GM19351 (cell line): ENCODE measurements at regions not wholly inside any gene's neighbourhood (a gene's known extent, or its start where the extent isn't known, plus 50 kb on each side); places are given as distances from the start of the nearest gene placed in this dataset.
"Not testable (repeated sequence)": the region's sequence is repeated elsewhere in the genome, so short reads cannot be mapped to it uniquely, and the experiment has no call there.

ENCODE experiments used
- ATAC-seq: cut with Tn5 transposase; IDR thresholded peaks from one replicate; pipeline ENCODE4 v1.9.1; 2021; ENCODE audit warnings: mild to moderate bottlenecking, moderate library complexity; ENCODE audit not compliant: unreplicated experiment

DNA sequence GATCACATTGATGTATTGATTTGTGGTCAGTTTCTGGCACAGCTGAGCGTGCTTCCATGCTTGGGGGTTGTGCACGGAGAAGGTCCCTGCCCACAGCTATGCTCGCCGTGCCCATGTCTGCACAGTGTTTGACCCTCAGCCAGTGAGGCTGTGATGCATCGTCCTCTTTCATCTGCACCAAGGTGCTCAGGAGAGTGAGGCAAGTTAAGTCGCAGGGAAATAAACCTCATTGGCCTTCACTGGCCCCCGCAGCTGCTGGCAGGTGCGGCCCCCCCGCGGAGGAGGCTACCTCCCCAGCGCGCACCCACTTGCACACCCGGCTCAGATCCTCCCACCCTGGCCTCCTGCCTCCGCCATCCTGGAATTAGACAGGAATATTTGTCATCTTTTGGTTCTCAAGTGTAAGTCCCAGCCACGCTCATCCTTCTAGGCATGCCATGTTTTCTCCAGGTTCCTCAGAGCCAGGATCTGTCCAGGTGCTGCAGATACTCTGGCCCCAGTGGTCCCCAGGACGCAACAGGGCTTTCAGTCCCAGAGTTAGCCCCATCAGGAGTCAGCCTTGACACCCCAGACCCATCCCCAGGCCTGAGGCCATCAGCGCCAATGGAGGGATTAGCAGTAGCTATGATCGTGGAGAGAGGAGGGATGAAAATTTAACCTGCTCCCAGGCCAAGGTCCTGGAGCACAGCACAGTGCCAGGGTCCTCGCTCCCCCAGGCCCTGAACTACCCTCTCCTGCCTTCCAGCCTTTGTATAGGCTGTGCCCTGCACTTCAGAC lies 93.7 kb downstream of the OAT start:
- no peak for ATAC-seq

- no peak for ATAC-seq
Observed at GRCh38 chr10:124324451-124324850, 94.3 kb downstream of the OAT start.

GRCh38 chr10:124323806-124324205 lies 94.9 kb downstream of the OAT start:
- no peak for ATAC-seq

DNA sequence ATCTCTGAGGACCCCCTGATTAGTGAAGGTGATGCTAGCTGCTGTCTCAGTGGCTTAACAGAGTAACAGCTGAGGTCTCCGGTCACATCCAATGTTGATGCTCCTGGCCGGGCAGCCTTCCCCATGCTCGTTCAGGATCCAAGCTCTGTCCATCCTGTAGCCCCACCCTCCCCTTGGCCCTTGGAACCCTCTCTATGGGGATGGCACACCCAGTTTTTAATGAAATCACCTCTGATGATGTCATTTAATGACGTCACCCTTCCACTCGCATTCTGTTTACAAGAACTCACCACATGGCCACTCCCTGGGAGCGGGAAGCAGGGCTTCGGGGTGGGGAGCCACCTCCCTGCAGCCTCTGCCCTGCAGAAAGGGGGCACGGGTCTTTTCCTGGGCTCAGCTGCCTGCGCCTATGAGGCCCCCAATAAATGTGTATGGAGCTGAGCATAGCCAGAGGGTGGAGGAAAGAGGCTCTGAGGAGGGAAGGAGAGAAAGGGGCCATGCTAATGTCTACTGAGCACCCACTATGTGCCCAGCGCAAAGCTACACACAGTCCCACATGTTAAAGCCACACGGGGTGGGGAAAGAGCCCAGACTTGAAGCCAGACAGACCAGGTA lies 95.5 kb downstream of the OAT start:
- no peak for ATAC-seq

GRCh38 chr10:124322191-124322980 lies 96.3 kb downstream of the OAT start:
- ATAC-seq, result no peak

- no peak for ATAC-seq
Observed at GRCh38 chr10:124321433-124322089, 97.2 kb downstream of the OAT start.

- ATAC-seq, result no peak
Observed at GRCh38 chr10:124320778-124321432, 97.8 kb downstream of the OAT start.

DNA sequence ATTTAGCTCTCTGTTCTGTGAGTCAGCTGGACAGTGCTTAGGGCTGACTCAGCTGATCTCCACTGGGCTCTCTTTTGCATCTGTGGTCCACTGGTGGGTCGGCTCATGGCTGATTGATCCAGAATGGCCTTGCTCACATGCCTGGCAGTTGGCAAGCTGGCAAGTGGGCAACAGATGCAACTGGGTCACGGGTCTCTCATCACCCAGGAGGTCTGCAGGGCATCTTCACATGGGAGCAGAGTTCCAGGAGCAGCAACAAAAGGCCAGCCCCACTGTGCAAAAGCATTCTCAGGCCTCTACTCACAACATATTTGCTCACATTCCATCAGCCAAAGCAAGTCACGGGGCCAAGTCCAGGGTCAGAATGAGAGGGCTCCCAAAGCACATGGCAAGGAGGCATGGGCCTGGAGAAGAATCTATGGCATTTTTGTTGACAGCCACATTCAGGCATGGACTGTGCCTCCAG lies 98.8 kb downstream of the OAT start:
- ATAC-seq, result no peak

DNA sequence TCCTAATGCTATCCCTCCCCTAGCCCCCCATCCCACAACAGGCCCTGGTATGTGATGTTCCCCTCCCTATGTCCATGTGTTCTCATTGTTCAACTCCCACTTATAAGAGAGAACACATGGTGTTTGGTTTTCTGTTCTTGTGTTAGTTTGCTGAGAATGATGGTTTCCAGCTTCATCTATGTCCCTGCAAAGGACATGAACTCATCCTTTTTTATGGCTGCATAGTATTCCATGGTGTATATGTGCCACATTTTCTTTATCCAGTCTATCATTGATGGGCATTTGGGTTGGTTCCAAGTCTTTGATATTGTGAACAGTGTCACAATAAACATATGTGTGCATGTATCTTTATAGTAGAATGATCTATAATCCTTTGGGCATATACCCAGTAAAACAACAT lies 99.2 kb downstream of the OAT start:
- not testable (repeated sequence) for ATAC-seq

GRCh38 chr10:124318811-124319210 lies 99.9 kb downstream of the OAT start:
- ATAC-seq, result no peak

GRCh38 chr10:124318076-124318475 lies 100.6 kb downstream of the OAT start:
- ATAC-seq, result no peak

GRCh38 chr10:124316326-124316725 lies 102.4 kb downstream of the OAT start:
- ATAC-seq, result no peak

GRCh38 chr10:124315591-124316270 lies 103.0 kb downstream of the OAT start:
- no peak for ATAC-seq

DNA sequence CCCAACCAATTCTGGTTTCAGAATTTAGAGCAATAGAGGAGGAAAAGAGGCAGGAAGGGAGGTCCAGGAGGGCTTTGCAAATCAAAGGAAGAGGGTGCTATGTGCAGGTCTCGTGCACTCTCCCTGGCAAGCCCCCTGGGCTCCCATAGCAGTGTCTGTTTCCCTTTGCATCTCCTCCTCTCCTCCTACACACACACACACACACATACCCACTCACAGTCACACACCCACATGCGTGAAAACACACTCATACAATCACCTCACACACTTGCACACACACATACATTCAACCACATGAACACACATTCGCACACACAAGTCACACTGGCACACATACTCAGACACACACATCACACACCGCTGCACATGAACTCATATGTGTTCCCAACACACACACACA lies 105.3 kb downstream of the OAT start:
- ATAC-seq, result no peak

DNA sequence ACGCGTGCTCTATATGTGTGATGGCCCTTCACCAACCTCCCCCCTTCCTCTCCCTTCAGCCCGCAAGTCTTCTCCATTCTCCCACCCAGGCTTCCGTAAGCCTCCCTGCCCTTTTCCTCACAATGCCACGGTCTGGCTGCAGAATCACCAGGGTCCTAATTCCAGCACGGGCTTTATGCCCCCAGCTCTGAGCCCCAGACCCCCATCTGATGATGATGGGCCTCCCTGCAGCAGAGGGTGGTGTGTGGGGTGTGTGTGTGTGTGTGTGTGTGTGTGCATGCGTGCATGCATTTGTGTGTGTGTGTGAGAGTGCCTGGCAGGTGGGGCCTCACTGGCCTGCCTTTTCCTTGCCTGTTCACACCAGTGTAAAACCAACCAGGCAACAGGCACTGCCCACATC lies 109.9 kb downstream of the OAT start:
- ATAC-seq, result no peak

DNA sequence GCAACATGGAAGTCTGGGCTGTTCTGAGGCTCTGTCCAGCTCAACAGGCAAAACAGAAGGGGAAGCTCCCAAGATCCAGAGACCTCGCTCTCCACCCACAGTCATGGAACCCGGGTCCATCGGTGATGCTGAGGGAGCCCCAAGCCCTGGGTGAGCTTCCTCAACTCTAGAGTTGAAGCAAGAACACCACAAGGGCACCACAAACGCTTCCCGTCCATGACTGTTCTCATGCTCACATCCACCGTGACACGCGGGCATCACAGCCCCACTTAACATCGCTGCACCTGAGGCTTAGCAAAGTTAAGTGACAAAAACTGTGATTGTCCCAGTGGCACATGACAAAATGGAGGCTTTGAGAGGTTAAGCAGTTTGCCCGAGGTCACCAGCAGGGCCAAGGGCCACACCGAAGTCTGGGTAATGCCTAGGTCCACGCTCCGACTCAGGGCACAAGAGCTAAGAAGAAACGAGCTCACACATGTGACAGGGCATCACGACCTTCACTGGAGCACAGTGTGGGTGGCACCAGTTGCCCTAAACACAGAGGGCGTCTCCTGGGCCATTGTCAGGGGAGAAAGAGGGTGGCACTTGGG lies 110.6 kb downstream of the OAT start:
- no peak for ATAC-seq

DNA sequence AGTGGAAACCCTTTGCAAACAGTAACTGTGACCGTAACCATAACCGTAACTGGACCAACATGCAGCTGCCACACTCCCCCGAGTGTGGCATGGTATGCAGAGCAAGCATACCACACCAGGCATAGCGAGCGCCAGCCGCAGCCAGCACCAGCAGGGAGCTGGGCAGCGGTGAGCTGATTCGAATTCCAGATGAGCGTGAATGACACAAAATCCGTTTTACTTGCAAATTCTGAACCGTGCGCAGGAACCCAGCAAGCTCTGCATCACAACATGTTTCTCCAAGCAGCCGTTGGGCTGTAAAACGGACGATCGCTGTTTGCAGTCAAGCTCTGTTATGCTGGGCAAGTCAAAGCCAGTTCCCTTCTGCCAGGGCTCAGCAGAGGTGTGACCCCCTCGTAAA lies 111.1 kb downstream of the OAT start:
- ATAC-seq, result no peak

- no peak for ATAC-seq
Observed at GRCh38 chr10:124306922-124307371, 111.8 kb downstream of the OAT start.

DNA sequence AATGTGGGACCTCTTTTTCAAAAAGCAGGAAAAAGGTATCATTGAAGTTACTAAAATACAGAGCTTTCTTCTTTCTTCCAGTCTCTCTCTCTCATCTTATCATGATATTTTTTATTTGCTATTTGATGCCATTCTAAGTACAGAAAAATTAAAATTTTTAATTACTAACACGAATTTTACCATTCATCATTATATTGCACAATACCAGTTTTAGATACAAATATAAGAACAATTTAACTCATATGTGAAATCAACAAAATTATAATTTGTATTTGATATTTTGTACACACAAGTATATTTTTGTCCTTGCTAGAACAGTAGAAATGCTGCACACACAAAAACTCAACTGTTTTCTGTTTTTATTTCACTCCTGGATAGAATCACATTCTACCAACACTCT lies 112.2 kb downstream of the OAT start:
- ATAC-seq, result no peak

GRCh38 chr10:124305984-124306383 lies 112.7 kb downstream of the OAT start:
- no peak for ATAC-seq
